ENCODE measurements at regions not wholly inside any gene's neighbourhood (a gene's known extent, or its start where the extent isn't known, plus 50 kb on each side); places are given as distances from the start of the nearest gene placed in this dataset.

DNA sequence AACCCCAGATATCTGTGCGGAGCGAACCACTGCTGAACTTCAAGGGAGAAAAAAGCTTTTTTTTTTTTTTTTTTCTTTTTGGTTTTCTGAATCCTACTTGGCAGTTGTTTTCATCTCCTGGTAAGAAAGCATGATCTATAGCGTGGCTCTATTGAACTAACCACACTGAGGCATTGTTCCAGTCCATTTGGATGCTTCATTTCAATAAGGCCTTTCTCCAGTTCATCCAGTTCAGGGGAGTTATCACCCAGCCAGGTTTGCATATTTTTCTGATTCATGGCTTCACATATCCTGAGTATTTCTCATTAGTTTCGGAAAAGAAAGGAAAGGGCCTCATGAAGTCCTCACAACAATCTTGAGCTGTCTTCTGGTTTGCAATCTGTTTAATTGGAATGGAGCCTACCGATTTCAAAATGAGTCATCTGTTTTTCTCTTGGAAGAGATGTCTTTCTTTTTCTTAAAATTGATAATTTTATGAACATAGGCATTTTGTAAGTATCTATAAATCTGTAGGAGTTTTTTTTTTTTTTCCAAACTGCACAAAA, 93.1 kb upstream of the STEAP4 start:
- DNase-seq = peak; percentile 3

- no peak for DNase-seq
Observed at GRCh38 chr7:88399036-88399435, 92.3 kb upstream of the STEAP4 start.

- no peak for DNase-seq
Observed at GRCh38 chr7:88398459-88398858, 91.8 kb upstream of the STEAP4 start.

- no peak for DNase-seq
Observed at GRCh38 chr7:88396948-88397322, 90.2 kb upstream of the STEAP4 start.

DNA sequence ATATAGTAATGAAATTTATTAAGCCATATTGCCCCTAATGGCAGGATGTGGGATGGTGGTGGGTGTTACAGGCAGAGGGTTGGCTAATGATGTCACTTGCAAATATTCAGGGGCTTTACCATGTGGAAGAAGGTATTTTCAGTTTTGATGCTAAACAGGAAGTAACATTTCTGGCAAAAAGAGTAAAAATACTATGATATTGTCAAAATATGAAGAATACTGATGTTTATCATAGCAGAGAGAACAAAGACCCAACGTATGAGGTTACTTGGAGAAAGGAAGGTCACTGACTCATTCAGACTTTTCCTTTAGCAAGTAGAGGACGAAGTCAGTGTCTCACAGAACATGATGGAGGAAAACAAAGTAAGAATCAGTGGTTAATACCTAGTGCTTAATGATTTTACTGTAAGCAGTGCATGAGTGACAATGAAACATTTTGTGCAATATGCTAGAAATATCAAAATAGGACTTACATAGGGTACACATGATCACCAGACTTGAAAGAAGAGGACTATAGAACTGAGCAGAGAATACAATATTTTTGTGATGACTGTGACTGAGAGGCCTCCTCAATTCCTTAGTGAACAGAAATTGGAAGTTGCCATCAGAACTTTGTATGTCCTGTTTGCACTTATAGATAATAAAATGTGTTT, 89.7 kb upstream of the STEAP4 start:
- DNase-seq = no peak

DNA sequence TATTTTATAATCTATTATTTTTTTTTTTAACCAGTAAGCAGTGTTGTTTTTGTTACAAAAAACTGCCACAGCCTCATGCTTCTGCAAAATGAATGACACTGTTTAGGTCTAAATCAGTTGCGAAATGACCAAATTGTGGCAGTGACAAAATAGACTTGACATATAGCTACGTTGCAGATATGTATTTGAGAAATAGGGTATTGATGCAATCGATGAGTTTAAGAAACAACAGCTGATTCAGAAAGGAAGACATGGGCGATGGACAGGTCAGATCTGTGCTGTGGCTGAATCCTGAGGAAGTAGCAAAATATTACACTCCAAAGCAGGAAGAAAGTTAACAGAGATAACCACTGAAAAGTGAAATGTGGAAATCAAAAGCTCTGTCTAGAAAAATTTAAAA, 89.0 kb upstream of the STEAP4 start:
- DNase-seq = no peak

DNA sequence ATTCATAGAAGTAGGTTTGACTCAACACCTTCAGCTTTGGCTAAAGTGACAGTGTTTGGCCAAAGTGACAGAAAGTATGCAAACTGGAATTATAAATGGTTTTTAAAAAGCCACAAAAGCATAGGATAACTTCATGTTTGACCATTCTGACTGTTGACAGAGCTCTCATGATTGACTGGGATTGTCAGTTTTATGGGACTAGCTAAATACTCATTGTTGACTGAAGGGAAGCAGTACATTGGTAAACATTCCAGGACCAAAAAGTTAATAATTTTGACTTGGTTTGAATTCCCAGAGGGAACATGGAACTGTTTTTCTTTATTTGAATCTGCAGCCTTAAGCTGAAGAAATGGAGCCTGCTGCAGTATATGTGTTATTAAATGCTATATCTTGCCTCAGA, 84.6 kb upstream of the STEAP4 start:
- no peak for DNase-seq

DNA sequence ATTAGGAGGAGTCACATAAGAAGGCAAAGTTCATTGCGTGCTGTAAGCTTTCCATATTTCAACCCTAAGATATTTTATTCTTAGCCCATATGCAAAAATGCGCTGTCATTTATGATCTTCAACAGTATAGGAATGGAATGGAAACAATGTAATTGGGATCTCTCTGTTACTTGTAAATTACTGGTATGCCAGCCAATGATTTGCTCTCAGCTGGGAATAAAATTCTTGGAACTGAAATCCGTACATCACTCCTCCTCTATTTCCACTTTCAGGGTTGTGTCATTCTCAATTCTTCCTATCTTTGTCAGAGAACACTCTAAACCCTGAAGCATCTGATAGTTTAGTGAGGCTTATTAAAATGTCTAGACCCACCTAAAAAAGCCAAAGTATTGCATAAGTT, 80.7 kb upstream of the STEAP4 start:
- no peak for DNase-seq

DNA sequence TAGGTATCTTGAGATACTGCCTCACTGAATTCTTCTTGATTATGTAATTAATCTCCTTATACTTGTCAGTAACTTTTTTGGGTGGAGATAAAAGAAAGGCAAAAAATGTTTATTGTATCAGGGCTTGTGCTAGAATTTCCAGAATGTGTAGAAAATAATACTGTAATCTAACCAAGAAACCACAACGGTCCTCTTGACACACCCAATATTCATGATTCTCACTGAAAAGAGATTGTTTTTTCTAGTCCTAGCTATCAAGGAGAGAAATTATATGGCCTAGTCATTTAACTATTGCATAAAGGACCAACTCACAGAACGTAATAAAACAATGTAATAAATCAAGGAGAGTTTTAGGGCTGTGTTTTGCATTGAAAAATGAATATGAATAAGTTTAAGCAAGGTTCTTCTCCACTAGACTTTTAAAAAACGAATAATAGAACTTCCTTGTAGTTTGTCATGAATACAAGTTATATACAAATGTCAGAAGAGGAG, 80.0 kb upstream of the STEAP4 start:
- no peak for DNase-seq

DNA sequence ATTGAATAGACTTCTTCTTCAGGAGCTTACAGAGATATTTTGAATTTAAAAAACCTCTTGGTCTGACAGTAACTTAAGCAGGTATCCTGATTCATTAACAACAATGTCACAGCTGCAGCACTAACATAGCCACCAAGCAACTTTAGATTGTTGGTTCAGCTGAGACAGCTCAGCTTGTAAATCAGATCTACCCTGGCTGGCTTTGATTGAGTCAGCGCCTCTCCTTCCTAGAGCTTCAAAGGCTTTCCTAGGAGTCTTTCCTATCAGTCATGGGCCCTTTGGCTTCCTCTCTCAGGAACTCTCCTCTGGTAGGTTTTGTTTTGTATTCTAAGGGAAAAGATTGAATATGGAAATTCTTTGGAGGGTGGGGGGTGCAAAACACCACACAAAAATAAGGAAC, 70.7 kb upstream of the STEAP4 start:
- DNase-seq = no peak

DNA sequence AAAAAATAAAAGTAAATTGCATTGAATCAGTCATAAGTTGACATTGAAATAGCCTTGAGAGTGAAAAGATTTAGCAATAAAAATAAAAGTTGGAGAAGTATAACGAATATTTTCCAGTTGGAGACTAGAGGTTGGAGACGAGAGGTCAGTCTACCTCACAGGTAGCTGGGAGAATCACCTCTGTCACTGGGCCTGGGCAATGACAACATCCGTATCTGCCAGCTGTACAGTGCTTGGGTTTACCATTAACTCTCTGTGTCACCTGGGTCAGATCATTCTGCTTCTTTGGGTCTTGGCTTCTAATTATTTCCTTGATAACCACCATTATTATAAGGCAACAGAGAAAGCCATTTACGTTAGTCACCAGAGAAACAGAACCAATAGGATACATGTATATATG, 62.0 kb upstream of the STEAP4 start:
- DNase-seq = no peak

DNA sequence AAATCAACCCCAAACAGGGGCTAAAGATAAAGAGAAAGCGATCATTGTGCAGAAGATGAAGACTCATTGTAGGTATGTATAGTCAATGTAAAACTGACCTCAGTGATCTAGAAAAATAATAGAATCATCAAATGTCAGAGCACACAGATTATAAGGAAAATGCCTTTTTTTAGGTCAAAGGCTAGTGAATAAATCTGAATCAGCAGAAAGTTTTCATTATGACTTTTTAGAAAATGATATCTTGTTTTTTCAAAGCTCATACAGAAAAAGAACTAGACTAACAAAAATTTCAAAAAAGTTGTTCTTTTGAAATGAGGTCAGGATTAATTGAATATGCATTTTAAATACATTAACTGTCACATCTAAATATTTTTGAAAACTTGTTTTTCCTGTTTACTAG, 60.2 kb upstream of the STEAP4 start:
- DNase-seq = no peak

- DNase-seq = no peak
Observed at GRCh38 chr7:88363869-88364268, 57.2 kb upstream of the STEAP4 start.

DNA sequence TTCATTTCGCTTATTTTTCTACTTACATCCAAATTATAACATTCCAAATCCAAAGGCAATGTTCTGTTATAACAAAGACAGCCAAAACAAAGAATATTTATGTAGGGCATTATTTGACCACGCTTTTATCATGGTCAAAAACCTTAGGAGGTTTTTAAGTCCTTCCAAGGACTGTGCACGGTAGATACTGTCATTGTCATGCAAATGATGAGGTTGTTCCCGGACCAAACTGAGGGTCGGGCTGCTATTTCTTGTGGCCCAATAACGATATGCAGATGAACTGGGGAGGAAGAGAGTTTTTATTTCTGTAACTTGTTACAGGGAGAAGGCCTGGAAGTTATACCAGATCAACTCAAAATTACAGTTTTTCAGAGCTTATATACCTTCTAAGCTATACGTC, 56.6 kb upstream of the STEAP4 start:
- no peak for DNase-seq

GRCh38 chr7:88361357-88361756, 54.7 kb upstream of the STEAP4 start:
- no peak for DNase-seq

DNA sequence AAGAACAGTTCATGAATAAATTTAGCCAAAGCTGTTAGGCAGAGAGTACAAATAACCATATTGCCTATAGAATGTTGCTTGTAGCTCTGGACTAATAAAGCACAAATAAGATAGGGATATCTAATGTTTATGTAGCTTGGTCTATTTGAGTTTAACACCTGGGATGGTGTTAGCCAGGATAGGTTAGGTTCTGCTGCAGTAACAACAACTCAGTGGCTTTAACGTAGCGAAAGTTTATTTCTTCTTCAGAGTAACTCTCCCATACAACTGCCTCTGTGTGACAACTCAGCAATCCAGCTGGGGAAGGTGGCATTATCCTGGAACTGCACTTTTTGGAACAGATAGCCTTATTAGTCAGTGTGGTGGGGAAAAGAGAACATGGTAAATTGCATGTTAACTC, 52.2 kb upstream of the STEAP4 start:
- DNase-seq = no peak

DNA sequence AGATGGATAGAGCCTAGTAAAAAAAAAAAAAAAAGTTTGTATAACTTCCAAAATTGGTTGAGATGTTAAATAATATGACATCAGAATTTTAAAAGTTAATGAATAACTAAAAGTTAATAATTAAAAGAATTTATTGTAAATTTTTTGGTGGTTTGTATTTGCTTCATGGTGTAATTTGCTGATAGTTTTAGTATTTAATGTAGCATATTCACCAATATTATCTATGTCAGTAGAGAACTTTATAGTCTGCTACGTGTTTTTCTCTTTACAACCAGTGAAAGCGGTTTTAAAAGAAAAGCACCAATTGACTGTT, 51.8 kb upstream of the STEAP4 start:
- no peak for DNase-seq

DNA sequence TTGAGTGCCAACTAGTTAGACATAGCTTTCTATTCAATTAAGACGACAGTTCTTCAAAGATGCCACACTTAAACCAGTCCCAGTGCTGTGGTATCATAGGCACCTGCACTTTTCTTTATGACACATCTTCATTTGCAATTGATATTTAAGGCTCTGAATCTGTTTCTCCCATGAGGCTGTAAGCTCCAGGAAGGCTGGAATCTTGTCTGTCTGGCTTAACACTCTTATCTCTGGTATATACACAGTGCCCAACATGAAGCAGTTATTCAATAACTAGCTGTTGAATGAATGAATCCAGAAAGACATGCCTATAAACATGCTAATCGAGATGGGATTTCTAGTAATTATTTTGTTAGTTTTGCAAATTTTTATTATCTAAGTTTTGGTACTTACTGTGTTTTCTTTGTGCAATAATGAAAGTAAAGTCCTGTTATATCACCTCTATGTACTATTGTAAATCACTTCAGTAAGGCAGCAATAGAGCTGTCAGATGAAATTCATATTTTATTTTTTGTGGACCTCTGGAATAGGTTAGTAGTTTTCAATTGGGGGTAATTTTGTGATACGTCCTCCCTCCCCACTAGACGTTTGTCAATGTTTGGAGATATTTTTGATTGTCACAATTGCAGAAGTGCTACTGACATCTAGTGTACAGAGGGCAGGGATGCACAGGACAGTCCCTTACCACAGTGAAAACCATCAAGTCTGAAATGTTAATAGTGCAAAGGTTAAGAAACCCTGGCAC, 51.3 kb upstream of the STEAP4 start:
- DNase-seq = no peak

- peak; percentile 2 for DNase-seq
Observed at GRCh38 chr7:88357294-88357693, 50.6 kb upstream of the STEAP4 start.
